ENCODE measurements at regions not wholly inside any gene's neighbourhood (a gene's known extent, or its start where the extent isn't known, plus 50 kb on each side); places are given as distances from the start of the nearest gene placed in this dataset.
A peak's percentile ranks its signal among the peaks of the same experiment; 100 is the strongest.

- no peak for DNase-seq
These were observed 300.0 kb downstream of the FGF9 start for GRCh38 chr13:21970918-21971317.

- DNase-seq, result no peak
These were observed 301.1 kb downstream of the FGF9 start for GRCh38 chr13:21971662-21972621.

GRCh38 chr13:21973437-21974125 is 302.7 kb downstream of the FGF9 start:
- DNase-seq, result no peak

DNA sequence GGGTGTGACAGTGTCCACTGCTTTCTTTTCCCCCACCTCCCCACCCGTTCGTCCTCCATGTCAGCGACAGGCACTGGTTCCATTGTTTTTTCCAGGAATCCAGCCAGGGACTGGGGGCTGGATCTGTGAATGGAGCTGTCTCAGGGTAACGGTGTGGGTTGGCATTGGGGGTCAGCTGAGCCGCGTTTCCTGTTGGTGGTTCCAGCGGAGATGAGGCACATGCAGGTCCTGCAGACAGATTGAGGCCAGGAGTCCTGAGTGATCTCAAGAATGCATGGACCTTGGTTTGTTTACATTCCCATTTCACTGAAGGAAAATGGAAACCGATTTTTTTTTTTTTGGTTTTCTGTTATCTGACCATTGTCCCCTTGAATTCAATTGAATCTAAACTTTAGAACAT is 303.9 kb downstream of the FGF9 start:
- DNase-seq, result no peak

GRCh38 chr13:21976159-21976558 is 305.3 kb downstream of the FGF9 start:
- DNase-seq, result no peak

GRCh38 chr13:21979161-21979806 is 308.4 kb downstream of the FGF9 start:
- DNase-seq, result no peak

DNA sequence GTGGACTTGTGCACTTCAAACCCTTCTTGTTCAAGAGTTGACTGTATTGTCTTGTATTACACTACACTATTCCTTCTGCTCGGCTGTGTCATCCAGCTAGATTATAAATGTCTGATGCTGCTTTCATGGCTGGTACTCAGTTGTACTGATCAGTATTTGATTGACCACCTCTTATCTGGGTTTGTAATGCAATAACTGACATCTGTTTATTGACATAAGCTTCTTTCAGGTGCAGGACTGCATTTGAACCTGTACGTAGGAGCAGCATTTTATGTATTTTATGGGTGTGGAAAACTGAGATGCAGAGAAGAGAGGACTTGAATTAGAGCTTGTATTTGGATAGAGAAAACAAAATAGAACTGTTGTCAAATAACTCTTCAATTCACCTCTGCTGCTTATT is 309.2 kb downstream of the FGF9 start:
- no peak for DNase-seq

DNA sequence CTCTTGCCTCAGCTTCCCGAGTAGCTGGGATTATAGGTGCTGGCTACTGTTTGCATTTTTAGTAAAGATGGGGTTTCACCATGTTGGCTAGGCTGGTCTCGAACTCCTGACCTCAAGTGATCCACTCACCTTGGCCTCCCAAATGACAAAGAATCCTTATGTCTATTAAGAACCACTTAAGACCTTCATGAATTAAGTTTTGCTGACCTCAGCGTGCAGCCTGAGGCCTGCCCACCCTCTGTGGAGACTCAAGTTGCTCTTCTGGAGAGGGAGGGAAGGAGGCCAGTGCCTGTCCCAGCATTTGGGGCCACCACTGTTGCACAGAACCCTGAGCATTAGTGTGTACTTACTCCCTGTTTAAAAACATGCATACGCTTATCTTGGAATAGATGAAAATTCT is 313.3 kb downstream of the FGF9 start:
- DNase-seq, result no peak

DNA sequence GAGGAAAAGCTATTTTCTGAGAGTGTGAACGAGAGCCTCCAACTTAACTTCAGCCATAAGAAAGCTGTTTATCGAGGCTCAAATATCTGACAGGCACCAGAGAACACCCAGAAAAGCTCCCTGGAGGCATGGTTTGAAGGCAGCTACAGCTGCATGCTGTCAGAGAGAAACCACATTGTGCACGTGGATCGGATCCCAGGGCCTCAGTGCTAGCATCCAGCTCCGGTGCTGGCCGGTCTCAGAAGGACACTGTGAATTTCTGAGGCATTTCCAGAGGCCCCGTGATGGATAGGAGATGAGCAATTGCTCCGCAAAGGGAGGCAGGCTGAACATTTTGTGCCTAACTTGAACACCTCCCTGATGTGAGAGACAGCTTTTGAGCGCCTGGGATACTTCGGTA is 315.7 kb downstream of the FGF9 start:
- DNase-seq, result no peak

GRCh38 chr13:21987793-21988192 is 316.9 kb downstream of the FGF9 start:
- no peak for DNase-seq

GRCh38 chr13:21988624-21989023 is 317.8 kb downstream of the FGF9 start:
- DNase-seq, result no peak

GRCh38 chr13:21996049-21996448 is 325.2 kb downstream of the FGF9 start:
- no peak for DNase-seq

DNA sequence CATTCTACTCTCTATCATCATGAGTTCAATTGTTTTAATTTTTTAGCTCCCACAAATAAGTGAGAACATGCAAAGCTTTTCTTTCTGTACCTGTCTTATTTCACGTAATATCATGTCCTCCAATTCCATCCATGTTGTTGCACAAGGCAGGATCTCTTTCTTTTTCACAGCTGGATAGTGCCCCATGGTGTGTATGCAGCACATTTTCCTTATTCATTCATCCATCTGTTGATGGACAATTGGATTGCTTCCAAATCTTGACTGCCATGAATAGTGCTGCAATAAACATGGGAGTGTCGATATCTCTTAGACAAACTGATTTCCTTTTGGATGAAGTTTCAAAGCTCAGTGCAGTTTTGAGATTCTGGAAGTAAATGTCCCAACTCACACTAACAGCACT is 326.9 kb downstream of the FGF9 start:
- DNase-seq, result no peak

- no peak for DNase-seq
These were observed 327.6 kb downstream of the FGF9 start for GRCh38 chr13:21998279-21998990.

DNA sequence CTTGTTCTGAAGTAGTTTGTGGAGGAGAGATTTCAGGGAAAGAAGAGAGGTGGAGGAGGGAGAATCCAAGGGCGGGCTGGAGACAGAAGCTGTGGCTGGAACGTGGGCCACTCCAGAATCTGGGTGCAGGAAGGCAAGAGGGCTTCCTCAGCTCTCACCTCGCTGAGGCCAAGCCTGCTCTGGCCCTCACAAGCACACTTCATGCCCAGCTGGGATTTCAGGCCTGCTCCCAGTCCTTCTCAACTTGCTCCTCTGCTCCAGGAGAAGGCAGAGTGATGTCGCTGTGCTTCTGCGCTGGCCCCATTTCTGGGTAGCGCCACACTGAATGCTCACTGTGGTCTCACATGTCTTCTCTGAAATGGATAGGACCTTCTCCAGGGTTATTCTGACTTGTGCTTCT is 328.8 kb downstream of the FGF9 start:
- DNase-seq, result no peak

GRCh38 chr13:22000191-22000590 is 329.3 kb downstream of the FGF9 start:
- DNase-seq, result no peak

DNA sequence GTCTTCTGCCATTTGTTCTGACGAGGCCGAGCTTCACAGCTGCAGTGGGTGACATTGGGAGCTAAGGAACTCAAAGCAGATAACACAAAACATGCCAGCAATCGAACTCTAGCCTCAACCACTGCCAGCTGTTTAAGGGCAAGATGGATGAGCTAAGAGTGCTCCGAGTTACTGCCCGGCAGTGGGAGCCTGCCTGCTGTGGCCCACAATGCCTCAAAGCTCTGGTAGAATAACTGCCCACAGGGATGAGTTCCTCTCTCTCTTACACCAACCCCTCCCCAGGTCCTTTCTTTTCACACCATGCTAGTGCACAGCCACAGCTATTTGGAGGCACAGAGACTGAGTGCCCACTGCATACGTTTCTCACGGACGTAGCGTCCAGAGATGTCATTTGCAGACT is 330.5 kb downstream of the FGF9 start:
- no peak for DNase-seq

DNA sequence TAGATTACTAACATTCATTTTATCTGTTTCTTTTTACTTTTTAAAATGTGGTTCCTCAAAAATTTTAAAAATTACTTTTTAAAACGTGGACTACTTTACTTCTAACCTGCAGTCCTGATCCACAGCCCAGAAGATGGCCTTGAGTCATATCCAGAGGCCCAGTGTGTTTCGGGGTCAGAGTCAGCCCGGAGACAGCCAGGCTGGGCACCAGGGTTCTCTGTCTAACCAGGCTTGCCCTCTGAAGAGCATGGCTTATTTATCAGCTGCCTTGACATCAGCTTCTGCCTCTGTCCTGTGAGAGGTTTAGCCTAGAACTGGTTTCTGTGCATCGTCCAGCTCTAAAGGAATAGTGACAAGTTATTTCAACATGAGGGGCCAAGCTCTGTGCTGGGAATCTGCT is 332.0 kb downstream of the FGF9 start:
- no peak for DNase-seq

DNA sequence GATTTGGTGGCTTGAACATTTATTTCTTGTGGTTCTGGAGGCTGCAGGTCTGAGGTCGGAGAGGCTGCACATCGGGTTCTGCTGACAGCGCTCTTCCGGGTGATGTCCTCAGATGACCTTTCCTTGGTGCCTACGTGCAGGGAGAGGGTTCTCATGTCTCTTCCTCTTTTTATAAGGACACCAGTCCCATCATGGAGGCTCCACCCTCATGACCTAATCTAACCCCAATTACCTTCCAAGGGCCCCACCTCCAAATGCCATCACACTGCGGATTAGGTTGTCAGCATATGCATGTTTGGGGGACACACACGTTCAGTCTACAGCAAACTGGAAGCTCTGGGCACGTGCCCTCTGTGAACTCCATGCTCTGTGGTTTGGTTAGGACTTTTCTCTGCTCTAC is 338.6 kb downstream of the FGF9 start:
- peak; percentile 56 to 63 for DNase-seq

- no peak for DNase-seq
These were observed 339.1 kb downstream of the FGF9 start for GRCh38 chr13:22009937-22010336.

GRCh38 chr13:22012686-22013085 is 341.8 kb downstream of the FGF9 start:
- DNase-seq, result no peak

DNA sequence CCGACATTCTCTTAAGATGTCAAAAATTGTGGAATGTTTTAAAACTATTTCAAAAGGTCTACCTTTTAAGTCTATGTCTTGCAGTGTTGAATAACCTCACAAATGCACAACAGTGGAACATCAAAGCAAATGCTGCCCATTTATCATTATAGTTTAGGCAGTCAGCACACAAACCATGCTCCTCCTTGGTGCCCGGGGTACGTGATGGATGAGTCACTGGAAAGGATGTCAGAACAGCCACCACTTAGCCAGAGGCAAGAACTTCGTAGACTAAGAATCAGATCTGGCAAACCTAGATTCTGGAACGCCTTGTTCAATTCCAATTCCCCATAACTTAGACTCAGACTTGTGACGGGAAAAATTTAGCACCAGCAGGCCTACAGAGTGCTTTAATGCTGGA is 343.6 kb downstream of the FGF9 start:
- no peak for DNase-seq

DNA sequence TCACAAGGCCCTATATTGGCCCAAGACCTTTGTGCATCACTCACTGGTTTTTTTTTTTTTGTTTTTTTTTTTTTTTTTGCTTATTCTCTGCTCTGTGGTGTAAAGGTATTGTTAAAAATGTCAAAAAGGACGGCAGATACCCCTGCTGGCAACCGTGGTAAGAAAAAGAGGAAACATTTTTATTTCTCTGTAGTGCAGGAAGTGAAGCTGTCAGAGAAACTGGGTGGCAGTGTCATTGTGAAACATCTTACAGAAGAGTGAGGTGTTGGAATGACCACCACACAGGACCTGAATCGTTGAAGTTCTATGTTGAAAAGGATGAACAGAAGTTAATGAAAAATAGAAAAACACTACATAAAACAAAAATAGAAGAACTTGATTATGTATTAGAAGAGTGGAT is 346.4 kb downstream of the FGF9 start:
- DNase-seq, result peak; percentile 43 to 51

All from Kasumi-1 (cell line).